Stomach (tissue), 4 donors: ENCODE measurements at regions not wholly inside any gene's neighbourhood (a gene's known extent, or its start where the extent isn't known, plus 50 kb on each side); places are given as distances from the start of the nearest gene placed in this dataset.

Experiments used
- CTCF ChIP-seq, 7 experiments: fragments of 450-650 bp in 4 of 7; fragments of 200-600 bp in 3 of 7; sonication (generic) in 3 of 7; IDR thresholded peaks; one replicate each; pipeline ENCODE4 v1.5.1; 2016 to 2019; ENCODE audit warnings: antibody characterized with exemption in 7 of 7, control low read depth in 2 of 7, mild to moderate bottlenecking in 1 of 7
- POLR2A ChIP-seq, 4 donors: fragments of 450-650 bp; IDR thresholded peaks; one replicate each; pipeline ENCODE4 v1.6.1; 2016; ENCODE audit warnings: antibody characterized with exemption in 4 of 4, control low read depth in 2 of 4, mild to moderate bottlenecking in 1 of 4, moderate library complexity in 1 of 4

DNA sequence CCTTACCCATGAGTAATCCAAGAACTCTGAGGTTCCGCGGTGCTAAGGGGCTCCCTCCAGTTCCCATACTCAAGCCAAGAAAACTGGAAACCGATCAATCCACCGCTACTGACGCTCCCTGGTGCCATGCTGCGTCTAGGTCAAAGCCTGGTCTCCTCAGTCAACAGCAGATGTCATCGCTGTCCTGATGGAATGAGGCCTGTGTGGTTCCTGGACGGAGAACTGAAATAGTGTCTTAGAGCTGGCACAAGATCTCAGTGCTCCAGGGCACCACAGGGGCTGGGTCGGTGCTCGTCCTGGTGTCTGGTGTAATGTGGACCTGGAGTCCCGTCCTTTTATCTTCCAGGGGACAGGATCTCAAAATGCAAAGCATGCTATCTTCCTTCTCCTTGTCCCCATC is 373.9 kb upstream of the CFAP20DC start:
- TF ChIP-seq POLR2A (IDR thresholded peaks at IDR 0.05) = no peak
- no peak for TF ChIP-seq CTCF (IDR thresholded peaks at IDR 0.05)
